ENCODE measurements at regions not wholly inside any gene's neighbourhood (a gene's known extent, or its start where the extent isn't known, plus 50 kb on each side); places are given as distances from the start of the nearest gene placed in this dataset.

GRCh38 chr15:96183867-96184266 lies 146.6 kb upstream of the NR2F2 start:
- TF ChIP-seq EZH2phosphoT487 (IDR thresholded peaks at IDR 0.05; ENCODE audit: borderline replicate concordance): no peak
- no peak for TF ChIP-seq CTCF (conservative IDR thresholded peaks at IDR 0.05; ENCODE audit: low read length)
